HG02763 (cell line): ENCODE measurements at regions not wholly inside any gene's neighbourhood (a gene's known extent, or its start where the extent isn't known, plus 50 kb on each side); places are given as distances from the start of the nearest gene placed in this dataset.

Experiments used
- ATAC-seq: cut with Tn5 transposase; IDR thresholded peaks from one replicate; pipeline ENCODE4 v1.9.1; 2021; ENCODE audit warnings: mild to moderate bottlenecking, moderate library complexity; ENCODE audit not compliant: unreplicated experiment

DNA sequence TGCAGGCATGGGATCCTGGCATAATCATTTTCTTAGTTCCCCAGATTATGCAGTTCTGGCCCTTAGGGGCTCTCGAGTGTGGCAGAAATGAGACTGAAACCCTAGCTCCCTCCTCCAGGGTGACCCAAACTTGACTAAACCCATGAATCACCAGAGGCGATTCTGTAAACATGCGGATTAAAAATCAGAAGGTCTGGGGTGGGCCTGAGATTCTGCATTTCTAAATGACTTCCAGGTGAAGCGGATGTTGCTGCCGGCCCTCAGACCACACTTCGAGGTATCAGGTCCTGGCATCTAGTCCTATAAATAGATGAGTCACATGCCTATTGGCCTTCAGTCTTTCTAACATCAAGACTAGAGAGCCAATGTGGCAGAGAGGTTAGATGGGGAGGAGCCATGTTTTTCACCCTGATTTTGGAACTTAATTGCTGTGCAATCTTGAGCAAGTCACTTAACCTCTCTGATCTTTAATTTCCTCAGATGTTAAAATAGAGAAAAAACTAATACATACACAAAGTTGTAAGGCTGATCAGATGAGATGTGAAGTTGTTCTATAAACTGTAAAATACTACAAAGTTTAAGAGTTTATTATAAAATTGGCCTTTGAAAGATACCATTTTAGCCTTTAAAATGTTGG lies 431.2 kb downstream of the FOXO1 start:
- no peak for ATAC-seq

DNA sequence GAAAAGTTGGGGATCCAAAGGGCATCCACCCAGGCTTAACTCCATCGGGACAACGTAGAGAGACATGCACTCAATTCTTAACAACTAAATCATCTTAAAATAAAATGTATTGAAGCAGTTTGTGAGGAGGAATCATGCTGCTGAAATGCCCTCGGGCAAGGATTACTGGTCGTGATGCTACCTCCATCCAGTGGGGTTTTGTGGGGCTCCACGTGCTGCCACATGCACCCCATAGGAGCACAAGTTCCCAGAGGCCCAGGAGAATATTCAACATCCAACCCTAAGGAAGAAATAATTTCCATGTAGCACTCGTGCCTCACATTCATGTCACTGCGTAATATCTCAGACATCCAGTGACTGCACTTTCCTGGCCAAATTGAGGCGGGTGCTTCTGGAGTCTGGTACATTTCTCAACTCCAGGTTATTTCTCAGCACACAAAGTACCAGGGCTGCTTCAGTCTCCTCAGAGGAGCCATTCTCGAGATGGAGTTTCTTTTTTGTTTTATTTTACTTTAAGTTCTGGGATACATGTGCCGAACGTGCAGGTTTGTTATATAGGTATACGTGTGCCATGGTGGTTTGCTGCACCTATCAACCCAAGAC lies 429.8 kb downstream of the FOXO1 start:
- no peak for ATAC-seq

GRCh38 chr13:40238761-40239160 lies 427.7 kb downstream of the FOXO1 start:
- ATAC-seq = no peak

DNA sequence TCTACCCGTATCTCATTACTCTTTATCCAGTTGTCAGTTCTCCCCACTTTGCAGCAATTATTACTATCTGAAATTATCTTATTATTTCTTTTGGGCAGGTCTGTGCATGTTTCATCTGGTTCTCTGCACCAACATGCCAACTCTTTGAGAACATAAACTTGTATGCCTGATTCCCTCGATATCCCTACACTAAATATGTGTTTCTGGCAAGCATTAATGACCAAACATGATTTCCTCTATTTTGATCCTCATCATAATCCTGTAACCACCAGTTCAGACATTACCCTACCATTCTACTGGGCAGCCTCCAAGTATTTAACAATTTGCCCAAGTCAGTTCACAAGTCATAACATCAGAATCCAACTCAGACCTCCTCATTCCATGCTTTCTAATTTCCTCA lies 426.1 kb downstream of the FOXO1 start:
- no peak for ATAC-seq

DNA sequence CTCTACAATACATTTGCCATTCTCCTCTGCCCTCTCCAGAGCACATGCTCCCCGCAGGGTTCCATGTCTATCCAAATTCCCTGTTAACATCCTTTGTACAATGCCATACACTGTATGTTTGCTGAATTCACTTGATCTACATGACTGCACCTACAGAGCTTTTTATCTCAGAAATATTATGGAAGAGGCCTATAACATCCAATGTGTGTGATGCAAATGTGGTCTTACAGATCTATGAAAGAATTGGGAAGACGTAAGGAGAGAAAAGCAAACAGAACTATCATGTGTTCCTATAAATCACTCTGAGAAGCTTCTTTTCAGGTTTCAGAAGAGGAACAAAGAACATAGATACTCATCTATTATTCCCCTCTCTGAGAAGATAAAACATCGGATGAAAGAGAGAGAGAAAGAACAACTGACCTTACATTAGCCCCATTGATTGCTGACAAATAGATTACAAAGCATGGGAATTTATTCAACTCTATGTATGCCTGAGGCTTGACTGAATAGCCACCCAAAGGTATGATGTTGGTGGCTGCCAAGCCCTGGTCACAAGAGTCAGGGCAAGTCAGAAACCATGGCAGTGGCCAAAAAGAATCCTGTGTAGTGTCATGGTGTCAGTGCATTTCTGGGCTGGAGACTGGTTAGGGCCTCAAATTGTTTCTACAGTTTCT lies 425.2 kb downstream of the FOXO1 start:
- no peak for ATAC-seq

DNA sequence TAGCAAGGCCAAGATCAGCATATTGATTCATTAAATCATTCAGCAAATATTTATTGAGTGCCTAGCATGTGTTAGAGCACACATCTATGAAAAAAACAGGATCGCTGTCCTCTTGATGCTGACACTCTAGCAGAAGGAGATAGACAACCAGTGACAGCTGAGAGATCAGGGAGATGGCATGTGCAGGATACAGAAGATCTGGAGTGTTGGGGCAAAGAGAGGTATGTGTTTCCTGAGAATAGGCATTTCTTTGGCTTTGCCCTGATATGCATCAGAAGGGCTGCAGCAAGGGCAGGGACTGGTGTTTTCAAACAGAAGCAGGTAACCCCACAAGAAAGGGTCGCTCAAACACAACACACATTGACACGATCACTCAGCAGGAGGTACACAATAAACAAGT lies 423.4 kb downstream of the FOXO1 start:
- ATAC-seq = no peak

GRCh38 chr13:40243982-40244381 lies 422.5 kb downstream of the FOXO1 start:
- ATAC-seq = no peak

DNA sequence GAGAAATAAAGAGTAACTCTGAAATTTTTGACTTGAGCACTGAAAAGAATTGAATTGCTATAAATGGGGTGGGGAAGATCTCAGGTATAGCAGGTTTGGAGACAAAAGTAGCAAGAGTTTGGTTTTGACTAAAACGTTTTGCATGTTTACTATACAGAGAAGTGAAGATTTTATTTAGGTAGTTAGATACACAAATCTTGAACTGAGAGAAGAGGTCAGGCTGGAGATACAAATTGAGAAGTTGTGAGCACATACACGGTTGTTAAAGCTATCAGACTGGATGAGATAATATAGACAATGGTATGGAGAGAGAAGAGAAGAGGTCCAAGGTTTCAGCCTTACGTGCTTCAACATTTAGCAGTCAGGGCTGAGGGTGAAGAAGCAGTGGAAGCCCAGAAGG lies 420.9 kb downstream of the FOXO1 start:
- no peak for ATAC-seq

DNA sequence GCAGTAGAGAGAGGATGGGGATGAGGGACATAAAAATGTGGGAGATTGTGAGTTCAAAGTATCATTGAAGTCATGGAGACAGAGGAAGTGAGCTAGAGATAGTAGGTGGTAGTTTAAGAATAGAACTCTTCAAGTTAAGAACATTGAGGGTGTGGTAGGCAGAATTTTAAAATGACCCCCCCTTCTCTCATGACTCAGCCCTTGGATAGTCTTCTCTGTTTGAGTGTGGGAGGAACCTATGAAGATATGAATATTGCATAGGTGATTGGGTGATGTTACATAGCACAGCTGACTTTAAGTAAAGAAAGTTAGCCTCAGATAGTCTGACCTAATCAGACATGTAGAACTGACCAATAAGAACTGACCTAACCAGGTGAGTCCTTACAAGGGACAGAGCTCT lies 418.6 kb downstream of the FOXO1 start:
- no peak for ATAC-seq

- ATAC-seq = no peak
These were observed 415.0 kb downstream of the FOXO1 start for GRCh38 chr13:40251343-40252032.

GRCh38 chr13:40252241-40252640 lies 414.2 kb downstream of the FOXO1 start:
- no peak for ATAC-seq

DNA sequence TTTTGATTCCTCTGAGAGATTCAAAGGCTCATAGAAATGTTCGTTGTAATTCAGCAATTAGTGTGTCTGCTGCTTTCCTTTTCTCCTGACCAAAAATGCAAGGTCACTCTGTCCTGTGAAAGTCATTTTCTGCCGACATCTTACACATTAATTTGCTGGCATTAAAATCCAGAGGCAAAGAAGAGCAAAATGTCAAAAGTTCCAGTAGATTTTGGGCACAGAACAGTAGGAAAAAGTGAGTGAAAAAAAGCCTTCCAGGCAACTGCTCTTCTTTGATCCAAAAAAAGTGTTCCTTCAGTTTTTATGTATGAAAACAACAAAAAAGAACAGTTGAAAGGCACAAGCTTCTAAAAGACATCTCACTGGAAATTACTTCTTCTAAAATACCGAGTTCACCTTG lies 413.8 kb downstream of the FOXO1 start:
- ATAC-seq = no peak

DNA sequence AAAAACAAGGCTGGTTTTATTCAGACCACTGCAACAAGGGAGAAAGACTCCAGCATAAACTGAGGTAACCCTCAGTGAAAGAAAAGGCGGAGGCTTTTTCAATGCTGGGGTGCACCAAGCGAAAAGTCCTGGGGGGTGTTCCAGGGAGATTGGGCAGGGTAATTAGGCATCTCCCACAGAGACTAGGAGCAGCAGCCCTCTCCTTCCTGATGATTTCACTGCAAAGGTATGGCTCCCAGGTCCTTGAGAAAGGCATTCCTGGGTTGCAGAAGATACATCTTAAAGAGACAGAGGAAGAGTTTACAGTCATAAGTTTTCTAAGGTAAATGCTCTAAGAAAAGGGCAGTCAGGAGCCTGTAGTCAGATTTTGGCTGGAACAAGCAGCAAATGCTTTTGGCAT lies 412.0 kb downstream of the FOXO1 start:
- no peak for ATAC-seq

GRCh38 chr13:40255551-40255950 lies 410.9 kb downstream of the FOXO1 start:
- ATAC-seq = no peak

- ATAC-seq = no peak
These were observed 406.5 kb downstream of the FOXO1 start for GRCh38 chr13:40259899-40260298.

GRCh38 chr13:40261336-40261735 lies 405.1 kb downstream of the FOXO1 start:
- no peak for ATAC-seq

DNA sequence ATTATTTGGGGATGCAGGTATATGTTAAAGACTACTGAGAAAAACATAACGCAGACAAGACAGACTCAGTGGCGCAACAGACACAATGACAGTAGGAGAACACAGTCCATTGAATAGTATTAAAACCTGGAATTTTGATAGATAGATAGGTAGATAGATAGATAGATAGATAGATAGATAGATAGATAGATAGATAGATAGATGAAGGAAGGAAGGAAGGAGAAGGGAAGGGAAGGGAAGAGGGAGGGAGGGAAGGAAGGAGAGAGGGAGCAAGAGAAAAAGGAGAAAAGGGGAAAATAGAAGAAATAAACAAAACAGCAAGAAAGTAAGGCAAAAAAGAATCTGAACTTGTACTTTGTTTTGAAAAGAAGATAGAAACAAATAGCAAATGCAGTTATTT lies 404.5 kb downstream of the FOXO1 start:
- no peak for ATAC-seq

GRCh38 chr13:40269086-40269485 lies 397.4 kb downstream of the FOXO1 start:
- ATAC-seq = no peak

DNA sequence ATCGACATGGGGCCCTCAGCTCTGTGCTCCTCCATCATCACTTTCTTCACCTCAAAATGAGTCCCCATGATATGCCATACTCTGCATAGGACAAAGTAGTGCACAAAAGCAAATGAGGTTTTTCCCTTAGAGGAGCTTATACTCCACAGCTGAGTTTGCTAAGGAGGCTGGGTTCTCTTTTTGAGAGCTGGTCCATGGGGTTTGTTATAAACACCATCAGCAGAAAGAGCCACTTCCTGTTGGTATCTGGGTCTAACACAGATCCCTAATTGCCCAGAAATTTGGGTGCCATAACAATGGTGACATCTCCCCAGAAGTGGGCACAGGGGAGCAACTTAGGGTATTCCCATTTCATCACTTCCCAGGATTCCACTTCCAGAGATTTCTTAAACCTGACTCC lies 395.7 kb downstream of the FOXO1 start:
- no peak for ATAC-seq

GRCh38 chr13:40271271-40271885 lies 395.1 kb downstream of the FOXO1 start:
- no peak for ATAC-seq

DNA sequence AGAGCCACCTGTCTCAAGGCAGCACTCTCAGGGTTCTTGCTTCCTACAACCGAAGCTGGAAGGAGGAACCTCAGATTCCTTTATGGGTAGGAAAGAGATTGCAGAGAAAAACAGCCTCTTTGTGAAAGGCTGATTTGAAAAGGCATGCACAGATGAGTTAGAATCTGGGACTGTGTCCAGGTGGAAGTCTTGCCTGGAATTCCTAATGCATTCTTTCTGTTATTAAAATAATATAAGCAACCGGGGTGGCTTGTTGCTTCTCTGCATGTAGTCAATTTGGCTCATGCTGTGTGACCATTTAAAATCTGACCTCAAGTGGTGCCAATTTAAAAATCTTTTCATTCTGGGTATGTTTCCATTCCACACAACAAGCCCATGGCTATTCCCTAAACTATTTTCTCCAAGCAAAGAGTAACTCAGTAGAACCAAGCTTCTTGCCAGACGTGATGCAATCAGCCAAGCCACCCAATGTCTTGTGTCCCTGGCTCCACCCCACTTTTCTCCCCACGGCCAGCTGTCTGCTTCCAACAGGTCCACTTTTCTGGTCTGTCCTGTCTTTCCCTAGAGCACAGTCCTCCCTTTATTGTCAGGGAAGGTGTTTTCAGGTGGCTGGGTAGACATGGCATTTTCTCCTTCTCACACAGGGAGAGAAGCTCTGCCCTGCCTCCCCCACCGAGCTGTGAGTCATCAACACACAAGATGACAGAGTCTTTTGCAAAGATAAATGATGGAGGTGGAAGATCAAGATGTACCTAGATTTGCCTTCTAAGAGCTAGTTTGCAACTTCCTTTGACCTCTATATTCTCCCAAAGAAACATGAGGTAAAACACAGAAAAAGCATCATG lies 394.3 kb downstream of the FOXO1 start:
- no peak for ATAC-seq
